ENCODE measurements at regions not wholly inside any gene's neighbourhood (a gene's known extent, or its start where the extent isn't known, plus 50 kb on each side); places are given as distances from the start of the nearest gene placed in this dataset.

DNA sequence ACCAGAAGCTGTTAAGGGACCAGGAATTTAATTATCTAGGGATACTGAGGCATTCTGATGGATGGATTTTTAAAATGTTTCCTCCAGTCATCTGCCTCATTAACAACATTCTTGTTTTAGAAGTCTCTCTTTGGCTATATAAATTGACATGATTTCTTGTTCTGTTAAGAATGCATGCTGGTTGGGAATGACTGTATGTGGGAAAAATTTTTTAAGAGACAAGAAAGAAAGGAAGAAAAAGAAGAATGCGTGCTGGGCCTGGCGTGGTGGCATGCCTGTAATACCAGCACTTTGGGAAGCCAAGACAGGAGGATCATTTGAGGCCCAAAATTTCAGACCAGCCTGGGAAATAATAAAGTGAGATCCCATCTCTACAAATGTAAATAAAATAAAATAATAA lies 203.6 kb downstream of the GJA1 start:
- TF ChIP-seq, protein P1, sequence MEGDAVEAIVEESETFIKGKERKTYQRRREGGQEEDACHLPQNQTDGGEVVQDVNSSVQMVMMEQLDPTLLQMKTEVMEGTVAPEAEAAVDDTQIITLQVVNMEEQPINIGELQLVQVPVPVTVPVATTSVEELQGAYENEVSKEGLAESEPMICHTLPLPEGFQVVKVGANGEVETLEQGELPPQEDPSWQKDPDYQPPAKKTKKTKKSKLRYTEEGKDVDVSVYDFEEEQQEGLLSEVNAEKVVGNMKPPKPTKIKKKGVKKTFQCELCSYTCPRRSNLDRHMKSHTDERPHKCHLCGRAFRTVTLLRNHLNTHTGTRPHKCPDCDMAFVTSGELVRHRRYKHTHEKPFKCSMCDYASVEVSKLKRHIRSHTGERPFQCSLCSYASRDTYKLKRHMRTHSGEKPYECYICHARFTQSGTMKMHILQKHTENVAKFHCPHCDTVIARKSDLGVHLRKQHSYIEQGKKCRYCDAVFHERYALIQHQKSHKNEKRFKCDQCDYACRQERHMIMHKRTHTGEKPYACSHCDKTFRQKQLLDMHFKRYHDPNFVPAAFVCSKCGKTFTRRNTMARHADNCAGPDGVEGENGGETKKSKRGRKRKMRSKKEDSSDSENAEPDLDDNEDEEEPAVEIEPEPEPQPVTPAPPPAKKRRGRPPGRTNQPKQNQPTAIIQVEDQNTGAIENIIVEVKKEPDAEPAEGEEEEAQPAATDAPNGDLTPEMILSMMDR (IDR thresholded peaks at IDR 0.05), result no peak
- no peak for TF ChIP-seq POLR2A (IDR thresholded peaks at IDR 0.05)

Measured in thyroid gland (tissue), 4 donors.